ENCODE measurements at regions not wholly inside any gene's neighbourhood (a gene's known extent, or its start where the extent isn't known, plus 50 kb on each side); places are given as distances from the start of the nearest gene placed in this dataset.

DNA sequence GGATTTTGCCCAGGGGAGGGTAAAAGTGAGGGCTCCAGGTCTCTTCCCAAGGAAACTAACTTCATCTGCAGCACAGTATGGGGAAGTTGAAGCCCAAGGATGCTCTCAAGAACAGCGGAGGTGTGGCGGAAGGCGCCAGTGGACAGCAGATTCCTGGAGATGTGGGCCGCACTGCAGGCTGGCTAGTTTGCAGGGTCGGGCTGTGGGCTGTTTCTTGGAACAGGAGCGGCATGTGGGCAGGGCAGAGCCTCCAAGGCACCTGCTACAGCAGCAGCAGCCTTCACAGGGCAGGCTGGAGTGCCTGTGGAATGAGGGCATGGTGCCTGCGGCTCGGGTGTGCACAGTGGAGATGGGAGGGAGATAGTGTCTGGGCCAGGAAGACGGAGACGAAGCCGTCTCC lies 100.0 kb upstream of the SFSWAP start:
- no peaks in the 10 kb centered on the region for H3K9me3 Mint-ChIP-seq
- H3K4me1 Mint-ChIP-seq: peaks cover 40 to 41% of the 10 kb centered on the region in 2 donors
- no peaks in the 10 kb centered on the region for H3K36me3 Mint-ChIP-seq
- peaks cover 0 to 7% (median 2%) of the 10 kb centered on the region in 3 donors for H3K27me3 Mint-ChIP-seq (ENCODE audit: low read depth in 3 of 3)
- DNase-seq: no peak
- H3K27ac Mint-ChIP-seq: peak overlapping the region in 2 of 6 donors; percentile 16 to 55
- no peak overlapping the region for H3K4me3 Mint-ChIP-seq

DNA sequence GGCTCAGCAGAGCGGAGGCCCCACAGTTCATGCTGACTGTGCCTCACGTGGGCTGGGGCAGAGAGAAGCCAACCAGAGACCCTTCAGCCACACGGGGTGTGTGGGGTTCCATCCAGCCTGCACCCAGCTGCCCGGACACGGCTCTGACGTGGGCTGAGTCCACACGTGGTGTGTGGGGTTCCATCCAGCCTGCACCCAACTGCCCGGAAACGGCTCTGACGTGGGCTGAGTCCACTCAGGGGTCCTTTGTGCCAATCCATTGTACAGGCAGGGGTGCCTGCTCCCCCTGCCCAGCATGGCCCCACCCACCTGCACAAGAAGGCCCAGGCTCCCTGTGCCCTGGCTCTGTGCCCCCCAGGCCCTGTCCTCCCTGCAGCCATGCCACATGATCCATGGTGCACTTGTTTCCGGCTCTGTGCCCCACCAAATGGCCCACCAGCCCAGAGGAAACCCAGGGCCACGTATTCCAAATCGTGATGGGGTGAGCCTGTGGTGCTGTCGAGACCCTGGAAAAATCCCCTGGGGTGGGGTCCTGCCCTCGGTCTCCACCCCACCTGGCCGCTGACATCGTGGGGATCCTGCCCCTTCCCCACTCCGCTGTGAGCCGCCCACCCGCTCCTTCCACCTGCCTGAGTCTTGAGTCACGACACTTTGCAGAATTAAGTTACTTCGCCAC lies 99.3 kb upstream of the SFSWAP start:
- peak overlapping the region in 1 of 6 donors; percentile 49 for H3K27ac Mint-ChIP-seq
- no peak overlapping the region for H3K4me3 Mint-ChIP-seq

DNA sequence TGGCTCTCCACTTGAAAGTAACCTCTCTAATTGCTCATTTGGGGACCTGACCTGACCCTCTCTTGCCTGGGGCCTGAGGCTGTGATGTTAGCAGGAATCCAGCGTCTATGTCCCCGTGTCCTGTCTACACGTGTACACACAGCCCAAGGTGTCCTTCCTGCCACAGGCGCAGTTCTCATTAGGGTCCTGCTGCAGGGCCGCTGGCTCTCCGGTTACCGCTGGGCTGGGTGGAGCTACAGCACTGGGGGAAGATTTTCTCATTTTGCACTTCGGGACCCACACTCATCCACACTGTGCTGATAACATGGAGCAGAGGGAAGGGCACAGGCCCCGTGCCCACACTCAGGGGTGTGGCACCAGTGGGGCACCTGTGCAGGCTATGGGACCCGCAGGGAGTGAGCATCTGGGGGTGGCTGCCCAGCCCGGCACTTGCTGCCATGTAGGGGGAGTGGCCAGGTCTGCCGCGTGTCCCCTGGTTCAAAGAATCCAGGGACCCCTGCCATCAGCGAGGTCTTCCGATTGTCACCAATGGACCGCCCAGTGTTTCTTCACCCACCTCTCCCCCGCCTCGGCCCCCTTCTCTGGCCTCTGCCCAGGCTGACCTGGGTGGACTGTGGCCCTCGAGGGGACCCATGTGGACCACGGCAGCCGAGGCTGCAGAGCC lies 98.7 kb upstream of the SFSWAP start:
- Mint-ChIP-seq H3K9me3 (no peaks in the 10 kb centered on the region), H3K4me1 (peaks cover 27 to 28% of the 10 kb centered on the region in 2 donors), H3K36me3 (no peaks in the 10 kb centered on the region), H3K27ac (peak overlapping the region in 1 of 6 donors; percentile 49), H3K4me3 (no peak overlapping the region), H3K27me3 (ENCODE audit: low read depth in 3 of 3) (peaks cover under 1 to 7% (median 4%) of the 10 kb centered on the region in 3 donors)
- DNase-seq: no peak

More for the DNA sequence above, 99.3 kb upstream of the SFSWAP start:
- H3K9me3 Mint-ChIP-seq: no peaks in the 10 kb centered on the region
- no peaks in the 10 kb centered on the region for H3K36me3 Mint-ChIP-seq
- H3K4me1 Mint-ChIP-seq: peaks cover 34% of the 10 kb centered on the region in 2 donors
- peaks cover 0 to 7% (median 2%) of the 10 kb centered on the region in 3 donors for H3K27me3 Mint-ChIP-seq (ENCODE audit: low read depth in 3 of 3)
- DNase-seq: no peak

DNA sequence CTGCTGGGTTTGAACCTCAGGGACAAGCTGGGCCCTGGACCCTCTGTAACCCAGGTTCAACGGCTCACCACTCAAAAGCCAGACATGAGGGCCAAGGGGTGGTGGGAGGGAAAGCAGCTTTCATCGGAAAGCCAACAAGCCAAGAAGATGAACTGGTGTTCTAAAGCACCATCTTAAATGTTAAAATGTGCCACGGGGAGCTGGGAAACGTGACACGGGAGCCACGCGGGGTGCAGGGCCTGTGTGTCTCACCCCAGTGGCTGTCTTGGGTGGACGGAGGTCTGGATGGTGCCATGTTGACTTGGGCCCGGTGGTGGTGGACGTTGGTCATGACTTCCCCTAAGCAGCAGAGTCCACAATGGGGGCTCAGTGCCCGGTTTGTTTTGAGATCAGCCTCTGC lies 97.7 kb upstream of the SFSWAP start:
- Mint-ChIP-seq H3K27ac (no peak overlapping the region), H3K27me3 (ENCODE audit: low read depth in 3 of 3) (peaks cover 2 to 7% (median 4%) of the 10 kb centered on the region in 3 donors), H3K4me3 (no peak overlapping the region), H3K36me3 (no peaks in the 10 kb centered on the region), H3K9me3 (no peaks in the 10 kb centered on the region), H3K4me1 (peaks cover 18% of the 10 kb centered on the region in 2 donors)
- DNase-seq: no peak

DNA sequence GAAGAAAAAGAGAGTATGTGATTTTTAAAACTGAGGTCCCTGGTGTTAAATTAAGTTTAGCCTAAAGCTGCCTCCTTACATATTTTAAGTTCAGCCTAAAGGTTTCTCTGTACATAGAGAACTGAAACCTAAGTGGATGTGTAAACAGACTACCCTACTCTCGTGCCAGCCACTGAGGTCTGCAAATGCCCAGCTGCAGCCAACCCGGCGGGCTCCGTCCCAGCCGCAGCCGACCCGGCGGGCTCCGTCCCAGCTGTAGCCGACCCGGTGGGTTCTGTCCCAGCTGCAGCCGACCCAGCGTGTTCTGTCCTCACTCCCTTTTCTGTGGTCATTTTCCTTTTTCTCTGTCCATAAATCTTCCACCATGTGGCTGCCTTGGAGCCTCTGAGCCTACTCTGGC lies 97.2 kb upstream of the SFSWAP start:
- no peak for DNase-seq
- H3K4me1 Mint-ChIP-seq: peaks cover 13% of the 10 kb centered on the region in 2 donors
- no peaks in the 10 kb centered on the region for H3K9me3 Mint-ChIP-seq
- no peak overlapping the region for H3K27ac Mint-ChIP-seq
- peaks cover 4 to 7% (median 4%) of the 10 kb centered on the region in 3 donors for H3K27me3 Mint-ChIP-seq (ENCODE audit: low read depth in 3 of 3)
- no peak overlapping the region for H3K4me3 Mint-ChIP-seq
- no peaks in the 10 kb centered on the region for H3K36me3 Mint-ChIP-seq

DNA sequence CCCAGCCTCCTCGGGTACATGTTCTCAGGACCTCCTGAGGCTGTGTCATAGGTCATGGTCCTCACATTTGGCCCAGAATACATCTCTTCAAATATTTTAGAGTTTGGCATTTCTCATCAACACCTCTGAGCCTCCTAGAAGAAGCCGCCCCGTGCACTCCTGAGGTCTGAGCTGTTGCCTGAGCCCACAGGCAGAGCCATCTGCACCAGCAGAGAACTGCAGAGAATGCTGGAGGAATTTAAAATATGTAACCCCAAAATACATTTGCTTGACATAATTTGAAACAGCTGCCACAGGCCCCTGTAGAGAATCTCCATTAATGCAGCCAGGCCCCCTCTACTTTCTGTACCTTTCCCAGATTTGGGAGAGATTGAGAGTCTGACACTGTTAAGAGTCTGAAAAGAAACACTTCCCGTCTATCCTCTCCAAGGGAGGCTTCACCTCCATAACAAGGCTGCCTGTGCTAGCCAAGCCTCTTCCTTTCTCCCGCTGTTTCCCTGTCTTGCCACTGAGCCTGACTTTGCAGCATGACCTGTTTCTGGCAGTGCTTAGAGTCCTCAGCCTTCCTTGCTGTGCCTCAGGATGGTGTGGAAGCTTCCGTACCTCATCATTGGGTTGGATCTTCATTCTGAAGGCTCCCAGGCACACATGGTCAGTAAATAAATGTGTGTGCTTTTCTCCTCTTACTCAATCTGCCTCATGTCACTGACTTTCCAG lies 95.4 kb upstream of the SFSWAP start:
- no peaks in the 10 kb centered on the region for H3K36me3 Mint-ChIP-seq
- DNase-seq: no peak
- no peaks in the 10 kb centered on the region for H3K4me1 Mint-ChIP-seq
- no peaks in the 10 kb centered on the region for H3K9me3 Mint-ChIP-seq
- no peak overlapping the region for H3K27ac Mint-ChIP-seq
- H3K4me3 Mint-ChIP-seq: no peak overlapping the region
- peaks cover 4 to 6% (median 5%) of the 10 kb centered on the region in 3 donors for H3K27me3 Mint-ChIP-seq (ENCODE audit: low read depth in 3 of 3)

DNA sequence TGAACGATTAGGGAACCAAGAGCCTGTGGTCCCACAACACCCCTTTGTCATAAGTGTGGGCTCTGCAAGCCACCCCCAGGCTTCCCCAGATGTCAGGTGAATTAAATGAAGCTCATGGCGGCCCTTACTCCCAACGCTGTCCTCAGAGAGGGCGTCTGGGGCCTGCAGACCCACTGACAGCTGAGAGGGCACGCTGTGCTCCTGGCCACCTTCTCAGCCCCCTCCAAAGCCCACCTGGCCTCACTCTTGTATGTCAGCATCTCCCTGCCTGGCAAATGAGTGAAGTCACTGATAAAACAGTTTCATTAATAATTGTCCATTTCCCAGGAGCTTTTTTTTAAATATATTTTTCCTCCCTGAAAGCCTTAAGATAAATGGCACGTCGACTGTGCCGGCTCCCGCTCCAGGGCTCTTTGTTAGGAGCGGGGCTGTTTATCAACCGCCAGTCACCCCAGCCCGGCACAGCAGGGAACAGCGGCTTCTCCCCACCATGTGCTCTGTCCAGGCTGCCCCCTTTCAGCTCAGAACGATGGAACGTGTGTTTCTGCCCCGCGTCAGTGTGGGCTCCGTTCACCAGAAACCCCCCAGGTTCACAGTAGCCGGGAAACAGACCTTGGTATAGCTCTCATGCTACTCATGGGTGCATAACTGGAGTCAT lies 94.7 kb upstream of the SFSWAP start:
- Mint-ChIP-seq H3K27me3 (ENCODE audit: low read depth in 3 of 3) (peaks cover 4 to 6% (median 5%) of the 10 kb centered on the region in 3 donors), H3K27ac (no peak overlapping the region), H3K36me3 (no peaks in the 10 kb centered on the region), H3K4me3 (no peak overlapping the region), H3K9me3 (no peaks in the 10 kb centered on the region), H3K4me1 (no peaks in the 10 kb centered on the region)
- no peak for DNase-seq

DNA sequence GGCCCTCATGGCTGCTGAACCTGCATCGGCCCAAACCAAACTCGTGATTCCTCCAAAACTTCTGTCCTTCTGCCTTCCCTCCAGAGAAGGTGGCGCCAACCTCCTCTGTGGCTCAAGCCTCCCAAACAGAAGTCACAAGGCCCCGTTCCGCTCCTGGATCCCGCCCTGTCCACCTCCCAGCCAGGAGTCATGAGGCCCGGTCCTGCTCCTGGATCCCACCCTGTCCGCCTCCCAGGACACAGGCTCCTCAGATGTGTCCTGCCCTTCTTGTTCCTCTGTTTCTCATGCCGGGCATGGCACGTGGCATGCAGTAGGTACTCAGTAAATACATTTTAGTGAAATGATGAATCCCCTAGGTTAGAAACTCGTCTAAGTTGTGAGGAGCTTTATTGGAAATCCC lies 94.2 kb upstream of the SFSWAP start:
- no peaks in the 10 kb centered on the region for H3K4me1 Mint-ChIP-seq
- H3K9me3 Mint-ChIP-seq: no peaks in the 10 kb centered on the region
- H3K36me3 Mint-ChIP-seq: no peaks in the 10 kb centered on the region
- no peak for DNase-seq
- H3K27ac Mint-ChIP-seq: no peak overlapping the region
- peaks cover 4 to 6% (median 5%) of the 10 kb centered on the region in 3 donors for H3K27me3 Mint-ChIP-seq (ENCODE audit: low read depth in 3 of 3)
- H3K4me3 Mint-ChIP-seq: no peak overlapping the region

DNA sequence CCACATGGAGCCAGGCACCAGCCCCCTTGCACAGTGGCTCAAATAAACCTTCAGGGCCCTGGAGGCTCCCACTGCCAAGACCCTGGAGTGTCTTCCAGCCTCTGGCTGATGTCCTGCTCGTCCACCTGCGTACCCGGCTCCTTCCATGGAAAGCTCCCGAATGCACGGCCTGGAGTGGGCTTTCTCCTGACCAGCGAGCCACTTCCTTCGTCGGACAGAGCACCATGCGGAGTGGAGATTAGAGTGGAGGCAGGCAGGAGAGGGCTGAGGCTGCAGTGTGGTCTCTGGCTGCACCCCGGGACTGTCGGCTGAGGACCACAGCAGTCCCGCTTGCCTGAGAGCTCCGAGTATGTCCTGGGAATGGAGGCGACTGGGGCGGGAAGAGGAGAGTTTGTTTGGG lies 93.7 kb upstream of the SFSWAP start:
- H3K4me1 Mint-ChIP-seq: no peaks in the 10 kb centered on the region
- DNase-seq: no peak
- no peak overlapping the region for H3K27ac Mint-ChIP-seq
- H3K27me3 Mint-ChIP-seq (ENCODE audit: low read depth in 3 of 3): peaks cover 4 to 6% (median 4%) of the 10 kb centered on the region in 3 donors
- no peaks in the 10 kb centered on the region for H3K36me3 Mint-ChIP-seq
- H3K9me3 Mint-ChIP-seq: no peaks in the 10 kb centered on the region
- no peak overlapping the region for H3K4me3 Mint-ChIP-seq

DNA sequence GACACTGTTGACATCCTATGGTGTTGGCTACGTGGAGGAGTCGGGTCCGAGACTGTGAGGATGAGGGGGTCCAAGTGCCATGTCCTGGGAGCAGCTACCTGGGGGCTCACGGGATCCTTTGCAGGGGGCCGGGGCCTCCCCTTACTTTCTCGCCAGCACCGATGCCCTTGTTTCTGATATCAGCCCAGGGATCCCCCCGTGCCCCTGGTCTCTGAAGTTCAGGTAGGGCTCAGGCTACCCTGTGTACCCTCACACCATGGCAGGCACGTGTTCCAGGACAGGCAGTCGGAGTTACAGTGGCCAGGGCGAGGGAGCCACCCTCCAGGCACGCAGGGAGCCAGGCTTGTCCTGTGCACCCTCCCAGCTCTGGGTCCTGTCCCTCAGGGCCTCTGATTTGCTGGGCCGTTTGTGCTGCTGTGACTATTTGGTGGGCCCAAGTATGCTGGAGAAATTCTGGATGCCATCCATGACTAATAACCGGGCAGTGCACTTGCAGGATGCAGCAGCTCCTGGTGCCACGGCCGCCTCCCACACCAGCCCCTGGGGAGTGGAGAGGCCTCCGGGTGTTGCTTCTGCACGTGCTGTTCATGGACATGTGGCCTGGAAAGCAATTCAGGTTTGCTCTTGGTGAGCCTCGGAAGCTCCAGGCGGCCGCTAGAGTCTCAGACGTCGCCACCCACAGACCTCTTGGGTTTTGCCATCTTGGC lies 93.1 kb upstream of the SFSWAP start:
- DNase-seq: no peak
- Mint-ChIP-seq H3K36me3 (no peaks in the 10 kb centered on the region), H3K4me1 (no peaks in the 10 kb centered on the region), H3K9me3 (no peaks in the 10 kb centered on the region), H3K27ac (no peak overlapping the region), H3K27me3 (ENCODE audit: low read depth in 3 of 3) (peaks cover 0 to 6% (median 4%) of the 10 kb centered on the region in 3 donors), H3K4me3 (no peak overlapping the region)

DNA sequence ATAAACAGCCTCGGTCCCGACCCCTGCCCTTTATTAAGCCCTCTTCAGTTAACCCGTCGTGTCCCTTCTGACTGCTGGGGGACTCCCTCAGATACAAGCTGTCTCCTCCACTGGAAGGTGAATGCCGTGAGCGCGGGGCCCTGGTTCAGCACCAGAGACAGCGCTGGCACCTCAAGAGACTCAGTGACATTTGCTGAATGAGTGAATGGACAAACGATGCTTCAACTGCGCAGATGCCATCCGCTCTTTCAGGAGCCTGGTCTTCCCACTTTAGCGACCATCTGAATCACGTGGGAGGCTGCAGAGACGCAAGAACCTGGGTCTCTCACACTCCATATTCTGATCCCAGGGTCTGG lies 92.6 kb upstream of the SFSWAP start:
- no peaks in the 10 kb centered on the region for H3K4me1 Mint-ChIP-seq
- no peak overlapping the region for H3K4me3 Mint-ChIP-seq
- no peak for DNase-seq
- H3K36me3 Mint-ChIP-seq: no peaks in the 10 kb centered on the region
- H3K27me3 Mint-ChIP-seq (ENCODE audit: low read depth in 3 of 3): peaks cover 0 to 6% (median 4%) of the 10 kb centered on the region in 3 donors
- no peaks in the 10 kb centered on the region for H3K9me3 Mint-ChIP-seq
- no peak overlapping the region for H3K27ac Mint-ChIP-seq

DNA sequence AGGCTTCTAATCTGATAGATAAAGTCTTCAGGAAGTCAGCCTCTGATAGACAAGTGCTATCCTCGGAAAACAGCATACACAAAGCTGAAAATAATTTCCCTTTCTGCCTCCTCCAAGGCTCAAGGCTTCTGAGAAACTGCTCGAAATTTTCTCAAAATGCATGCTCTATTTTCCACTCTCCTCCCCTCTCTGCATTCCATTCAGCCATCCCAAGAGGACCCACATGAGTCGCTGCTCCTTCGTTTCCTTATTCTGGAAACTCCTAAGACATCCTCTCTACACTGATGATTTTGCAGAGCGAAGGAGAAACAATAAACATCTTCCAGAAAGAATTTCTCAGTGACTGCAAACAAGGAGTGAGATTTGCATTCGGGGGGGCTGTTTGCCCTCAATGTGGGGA lies 92.2 kb upstream of the SFSWAP start:
- Mint-ChIP-seq H3K36me3 (no peaks in the 10 kb centered on the region), H3K4me1 (no peaks in the 10 kb centered on the region), H3K27ac (no peak overlapping the region), H3K9me3 (no peaks in the 10 kb centered on the region), H3K4me3 (no peak overlapping the region), H3K27me3 (ENCODE audit: low read depth in 3 of 3) (peaks cover 0 to 6% (median 4%) of the 10 kb centered on the region in 3 donors)
- DNase-seq: no peak

DNA sequence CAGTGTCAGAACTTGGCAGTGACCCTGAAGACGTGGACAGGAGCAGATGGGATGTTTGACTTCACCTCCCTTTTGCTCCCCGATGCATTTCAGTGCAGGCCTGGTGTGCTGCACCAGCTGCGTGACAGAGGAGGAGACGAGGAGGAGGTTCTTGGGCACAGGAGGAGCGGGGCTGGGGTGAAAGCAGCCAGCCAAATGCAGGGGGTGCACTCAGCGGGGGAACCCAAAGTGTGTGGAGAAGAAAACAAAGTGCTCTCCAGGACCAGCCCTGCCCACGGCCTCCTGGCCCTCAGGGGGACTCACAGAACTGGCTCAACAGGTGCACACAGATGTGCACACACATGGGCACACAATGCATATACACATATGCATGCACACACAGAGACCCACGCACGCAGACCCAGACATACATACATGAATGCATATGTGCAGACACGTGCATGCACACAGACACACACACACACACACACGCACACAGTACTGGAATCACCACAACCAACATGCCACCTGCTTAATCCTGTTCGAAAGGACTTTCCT lies 91.7 kb upstream of the SFSWAP start:
- Mint-ChIP-seq H3K4me3 (no peak overlapping the region), H3K27ac (no peak overlapping the region), H3K9me3 (no peaks in the 10 kb centered on the region), H3K36me3 (no peaks in the 10 kb centered on the region), H3K27me3 (ENCODE audit: low read depth in 3 of 3) (peaks cover 0 to 10% (median 4%) of the 10 kb centered on the region in 3 donors), H3K4me1 (peaks cover 0 to 2% of the 10 kb centered on the region in 2 donors)
- no peak for DNase-seq

Data from immature natural killer cell (primary cell).